Hematopoietic multipotent progenitor cell treated with erythropoietin and hydrocortisone succinate and interleukin-3 and kit ligand, for 17 days (in vitro differentiated cells): ENCODE measurements at regions not wholly inside any gene's neighbourhood (a gene's known extent, or its start where the extent isn't known, plus 50 kb on each side); places are given as distances from the start of the nearest gene placed in this dataset.
"Not testable (repeated sequence)": the region's sequence is repeated elsewhere in the genome, so short reads cannot be mapped to it uniquely, and the experiment has no call there.

Experiments
- DNase-seq: peaks from one replicate; pipeline ENCODE4 v3.0.0-alpha.2; 2015; ENCODE audit warnings: low spot score

GRCh38 chr5:130578354-130578753 lies 586.7 kb downstream of the HINT1 start:
- no peak for DNase-seq

DNA sequence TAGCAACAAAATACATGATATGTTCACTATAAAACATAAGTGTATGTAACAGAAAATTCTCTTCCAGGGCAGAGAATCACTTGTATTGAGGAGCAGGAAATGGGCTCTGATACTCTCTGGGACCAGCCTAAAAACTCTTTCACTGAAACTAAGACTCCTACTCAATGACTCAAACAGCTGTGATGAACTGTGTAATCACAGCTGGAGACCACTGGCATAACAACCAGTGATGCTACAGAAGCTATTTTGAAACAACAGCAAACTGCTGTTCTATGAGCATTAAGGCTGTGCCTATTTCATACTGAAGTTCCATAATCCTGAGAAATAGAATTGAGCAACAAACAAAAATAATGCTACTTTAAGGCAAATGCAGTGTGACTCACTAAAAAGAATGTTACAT lies 594.0 kb downstream of the HINT1 start:
- no peak for DNase-seq

- DNase-seq, result no peak
These were observed 596.3 kb downstream of the HINT1 start for GRCh38 chr5:130568791-130569190.

GRCh38 chr5:130555429-130555828 lies 609.6 kb downstream of the HINT1 start:
- DNase-seq, result no peak

DNA sequence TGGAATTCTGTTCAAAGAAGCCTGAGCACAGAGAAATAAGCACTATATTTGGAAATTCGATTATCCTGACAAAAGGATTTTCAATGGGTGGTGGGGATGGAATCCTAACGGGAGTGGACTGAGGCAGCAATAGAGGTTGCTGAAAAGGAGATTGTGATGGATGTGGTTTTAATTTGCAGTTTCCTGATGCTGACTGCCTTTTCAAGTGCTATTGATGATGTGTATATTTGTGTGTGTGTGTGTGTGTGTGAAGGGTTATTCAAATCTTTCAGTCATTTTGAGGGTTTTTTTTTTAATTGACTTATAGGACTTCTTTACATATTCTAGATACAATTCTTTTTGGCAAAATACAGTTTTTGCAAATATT lies 614.5 kb downstream of the HINT1 start:
- DNase-seq, result no peak

DNA sequence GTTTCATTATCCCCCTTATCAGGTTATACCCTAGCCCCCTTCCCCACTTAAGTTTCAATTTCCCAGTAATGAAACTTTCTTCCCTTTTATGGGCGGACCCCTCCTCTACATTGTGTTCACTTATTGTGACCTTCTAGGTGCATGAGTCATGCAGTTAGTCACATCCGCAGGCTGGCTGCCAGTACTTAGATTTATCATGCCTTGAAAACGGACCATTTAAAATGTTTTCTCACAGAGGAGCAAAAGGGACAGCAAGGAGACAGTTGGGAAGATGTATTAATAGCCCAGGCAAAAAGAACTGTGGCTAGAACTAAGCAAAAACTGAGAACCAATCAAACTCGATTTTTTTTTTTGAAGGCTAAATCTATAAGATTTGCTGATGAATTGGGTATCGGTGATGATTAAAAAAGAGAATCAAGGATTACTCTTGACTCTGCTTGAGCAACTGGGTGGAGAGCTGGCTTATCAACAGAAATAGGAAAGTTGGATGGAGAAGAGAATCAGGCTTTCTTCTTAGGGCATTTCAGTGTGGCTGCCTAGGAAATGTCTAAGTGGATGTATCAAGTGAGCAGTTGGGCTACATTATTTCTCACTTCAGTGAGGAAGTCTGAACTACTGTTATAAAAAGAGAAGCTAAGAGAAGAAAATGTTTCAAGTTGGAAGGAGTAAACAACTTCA lies 615.0 kb downstream of the HINT1 start:
- no peak for DNase-seq

DNA sequence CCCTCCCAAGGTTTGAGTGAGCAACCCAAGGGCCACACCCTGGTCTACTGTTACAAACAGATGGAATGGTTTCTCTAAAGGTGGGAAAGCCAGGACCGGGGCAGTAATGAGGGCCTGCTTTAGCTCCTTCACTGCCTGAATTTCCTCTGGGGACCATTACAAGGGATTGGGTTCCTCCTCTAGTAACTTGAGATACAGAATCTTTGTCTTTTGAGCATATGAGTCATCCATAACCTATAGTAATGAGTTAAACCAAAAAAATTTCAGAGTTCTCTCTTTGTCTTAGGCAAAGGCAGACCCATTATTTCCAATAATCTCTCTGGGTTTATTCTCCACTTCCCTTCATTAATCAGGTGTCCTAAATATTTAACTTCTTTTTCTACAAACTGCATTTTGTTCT lies 618.8 kb downstream of the HINT1 start:
- no peak for DNase-seq

GRCh38 chr5:130545291-130545690 lies 619.8 kb downstream of the HINT1 start:
- DNase-seq, result no peak

DNA sequence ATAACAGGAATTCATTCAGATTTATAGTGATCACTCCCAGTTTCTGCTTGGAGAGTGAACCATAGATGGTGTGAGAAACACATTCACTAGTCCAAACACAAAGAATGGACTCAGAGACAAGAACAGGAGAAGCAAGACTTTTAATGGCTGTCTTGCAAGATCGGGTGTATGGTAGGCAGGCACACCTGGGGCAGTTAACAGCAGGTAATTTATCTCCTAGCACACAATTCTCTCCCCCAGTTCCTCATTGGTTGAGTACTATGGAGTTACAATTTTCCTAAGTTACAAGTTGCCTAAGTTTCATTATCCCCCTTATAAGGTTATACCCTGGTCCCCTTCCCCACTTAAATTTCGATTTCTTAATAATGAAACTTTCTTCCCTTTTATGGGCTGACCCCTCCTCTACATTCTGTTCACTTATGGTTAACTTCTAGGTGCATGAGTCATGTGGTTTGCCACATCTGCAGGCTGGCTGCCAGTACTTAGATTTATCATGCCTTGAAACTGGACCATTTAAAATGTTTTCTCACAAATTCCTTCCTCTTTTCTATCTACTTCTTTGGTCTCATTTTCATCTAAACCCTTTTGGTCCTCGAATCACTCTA lies 623.3 kb downstream of the HINT1 start:
- DNase-seq, result no peak

DNA sequence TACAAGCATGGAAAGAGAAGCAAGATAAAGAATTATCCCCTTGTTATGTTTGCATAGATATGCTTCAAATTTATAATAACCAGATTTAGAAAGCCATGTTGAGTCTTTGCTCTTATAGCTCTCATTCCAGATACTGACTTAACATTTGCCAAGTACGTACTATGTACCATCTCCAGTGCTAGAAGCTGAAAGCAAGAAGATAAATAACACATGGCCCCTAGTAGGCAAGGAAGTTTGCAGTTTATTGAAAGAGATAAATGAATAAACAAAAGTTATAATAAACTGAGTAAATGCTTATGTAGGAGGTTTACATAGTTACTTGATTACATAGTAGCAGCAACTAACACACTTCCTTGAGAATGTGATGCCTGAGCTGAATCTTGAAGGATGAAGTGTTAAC lies 628.4 kb downstream of the HINT1 start:
- DNase-seq, result no peak

GRCh38 chr5:130532786-130533185 lies 628.5 kb downstream of the CHSY3 start:
- no peak for DNase-seq

GRCh38 chr5:130529511-130530485 lies 625.5 kb downstream of the CHSY3 start:
- DNase-seq, result no peak

GRCh38 chr5:130529111-130529510 lies 624.8 kb downstream of the CHSY3 start:
- no peak for DNase-seq

- DNase-seq, result no peak
These were observed 624.2 kb downstream of the CHSY3 start for GRCh38 chr5:130528474-130528873.

GRCh38 chr5:130526708-130527107 lies 622.4 kb downstream of the CHSY3 start:
- DNase-seq, result no peak

GRCh38 chr5:130520211-130520610 lies 615.9 kb downstream of the CHSY3 start:
- DNase-seq, result no peak

GRCh38 chr5:130514984-130515690 lies 610.9 kb downstream of the CHSY3 start:
- no peak for DNase-seq

GRCh38 chr5:130502702-130503101 lies 598.4 kb downstream of the CHSY3 start:
- no peak for DNase-seq

DNA sequence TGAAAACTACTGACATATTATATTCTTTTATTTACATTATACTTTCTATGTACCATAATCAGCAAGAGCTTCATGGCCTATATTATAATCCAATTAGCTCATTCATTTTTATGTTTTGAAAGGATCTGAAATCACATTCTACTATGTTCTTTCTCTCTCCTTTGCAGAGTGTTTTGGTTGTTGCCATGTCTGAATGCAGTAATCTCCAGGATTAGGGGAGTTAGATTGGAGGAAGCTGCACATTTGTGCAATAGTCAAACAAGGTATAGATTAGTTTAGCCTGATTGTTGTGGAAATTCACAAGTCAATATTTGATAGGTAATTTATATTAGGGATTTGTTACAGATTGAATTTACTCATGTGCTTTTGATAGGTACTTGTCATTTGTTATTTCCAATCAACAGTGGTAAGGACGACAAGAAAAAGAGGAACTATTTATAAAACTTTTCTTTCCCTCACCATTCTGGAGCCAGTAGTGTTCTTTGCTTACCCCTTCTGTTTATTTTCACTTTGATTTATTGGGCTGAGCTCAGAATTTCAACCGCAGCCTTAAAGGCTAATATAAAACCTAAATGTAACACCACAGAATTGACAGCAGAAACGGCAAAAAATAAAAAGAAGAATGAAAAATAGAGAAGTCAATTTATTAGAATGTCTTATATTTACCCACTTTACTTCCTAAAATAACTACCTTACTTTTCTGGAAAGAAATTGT lies 597.0 kb downstream of the CHSY3 start:
- DNase-seq, result no peak

- DNase-seq, result not testable (repeated sequence)
These were observed 596.2 kb downstream of the CHSY3 start for GRCh38 chr5:130500495-130500894.

DNA sequence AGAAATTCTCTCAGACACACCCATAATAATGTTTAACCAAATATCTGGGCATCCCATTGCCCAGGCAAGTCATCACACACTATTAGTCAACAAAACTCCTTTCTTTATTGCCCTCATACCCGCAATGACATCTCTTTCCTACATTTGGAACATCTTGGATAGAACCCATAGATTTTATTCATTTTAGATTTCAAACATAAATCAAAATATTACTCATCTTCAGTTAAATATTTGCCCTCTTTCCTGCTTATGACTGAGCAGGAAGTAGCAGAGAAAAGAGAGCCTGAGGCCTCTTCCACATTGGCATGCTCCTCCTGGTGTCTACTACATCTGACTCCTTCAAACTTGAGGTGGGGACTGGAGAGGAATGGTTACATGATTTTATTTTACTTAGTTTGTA lies 592.0 kb downstream of the CHSY3 start:
- no peak for DNase-seq

DNA sequence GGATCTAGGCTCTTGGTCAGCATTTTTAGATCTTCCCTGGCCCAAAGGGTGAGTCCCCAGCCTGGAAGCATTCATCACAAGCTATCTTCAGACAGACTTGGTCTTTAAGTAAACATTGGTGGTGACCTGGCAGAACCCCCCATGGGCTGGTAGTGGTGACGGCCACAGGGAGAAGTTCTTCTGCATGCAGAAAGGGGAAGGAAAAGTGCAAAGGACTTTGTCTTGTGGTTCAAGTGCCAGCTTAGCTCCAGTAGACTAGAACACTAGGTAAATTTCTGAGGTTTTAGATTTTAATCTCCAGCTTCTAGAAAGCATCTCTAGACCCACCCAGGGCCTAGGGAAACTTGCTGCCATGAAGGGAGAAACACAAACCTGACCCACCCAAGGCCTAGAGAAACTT lies 584.0 kb downstream of the CHSY3 start:
- no peak for DNase-seq
